OCI-LY3 (cell line): ENCODE measurements at regions not wholly inside any gene's neighbourhood (a gene's known extent, or its start where the extent isn't known, plus 50 kb on each side); places are given as distances from the start of the nearest gene placed in this dataset.

Source experiments
- H2AFZ ChIP-seq: fragments of 200-600, 300-600 bp; shearing (Covaris generic); 2 replicates; pipeline ENCODE4 v1.6.0; 2014; ENCODE audit warnings: antibody characterized with exemption, low read depth, low read length
- H3K27ac ChIP-seq: fragments of 200-600, 300-600 bp; sonication (generic); 2 replicates; pipeline ENCODE4 v1.5.1; 2014; ENCODE audit warnings: mild to moderate bottlenecking, low read length, moderate library complexity, mixed read lengths
- H3K27me3 ChIP-seq: fragments of 200-600, 300-600 bp; sonication (generic); 2 replicates; pipeline ENCODE4 v1.6.1; 2014; ENCODE audit warnings: low read depth, low read length, mixed read lengths
- H3K36me3 ChIP-seq: fragments of 200-600, 300-600 bp; sonication (generic); replicated peaks from 2 replicates; pipeline ENCODE3; 2014; ENCODE audit warnings: low read depth, low read length, mixed read lengths
- H3K4me1 ChIP-seq: fragments of 300-600, 200-600 bp; sonication (generic); 2 replicates; pipeline ENCODE4 v1.6.1; 2014; ENCODE audit warnings: low read length, mixed read lengths
- H3K4me2 ChIP-seq: fragments of 200-600, 300-600 bp; sonication (generic); 2 replicates; pipeline ENCODE4 v1.6.1; 2014; ENCODE audit warnings: low read length, mixed read lengths
- H3K4me3 ChIP-seq: fragments of 300-600, 200-600 bp; sonication (generic); 2 replicates; pipeline ENCODE4 v1.5.1; 2014; ENCODE audit warnings: antibody characterized with exemption, mild to moderate bottlenecking, low read length, moderate library complexity
- H3K79me2 ChIP-seq: fragments of 300-600, 200-600 bp; shearing (Covaris generic); 2 replicates; pipeline ENCODE4 v1.6.1; 2014; ENCODE audit warnings: mild to moderate bottlenecking, low read length, mixed read lengths
- H3K9ac ChIP-seq: fragments of 300-600, 200-600 bp; shearing (Covaris generic); 2 replicates; pipeline ENCODE4 v1.6.0; 2014; ENCODE audit warnings: mild to moderate bottlenecking, low read length, moderate library complexity
- H3K9me3 ChIP-seq: fragments of 200-600, 300-600 bp; shearing (Covaris generic); 2 replicates; pipeline ENCODE4 v1.6.1; 2014; ENCODE audit warnings: low read length, mixed read lengths; ENCODE audit not compliant: insufficient read depth
- H4K20me1 ChIP-seq: fragments of 200-600, 300-600 bp; sonication (generic); 2 replicates; pipeline ENCODE4 v1.6.1; 2016; ENCODE audit warnings: low read length, mixed read lengths; ENCODE audit not compliant: insufficient read depth
- EZH2phosphoT487 ChIP-seq: fragments of 200-600 bp; shearing (Covaris generic); IDR thresholded peaks from 2 replicates; pipeline ENCODE4 v1.6.1; 2018; ENCODE audit warnings: antibody characterized with exemption, mixed run types, low read depth
- TF ChIP-seq, protein P1 (sequence below): fragments of 200-600, 300-600 bp; sonication (generic); IDR thresholded peaks from 2 replicates; pipeline ENCODE4 v1.5.1; 2014; ENCODE audit warnings: antibody characterized with exemption, low read length, low read depth

- no peak overlapping the region for H3K27ac ChIP-seq
- H3K27me3 ChIP-seq: no peaks in the 10 kb centered on the region
- TF ChIP-seq EZH2phosphoT487: no peak
- TF ChIP-seq, protein P1, sequence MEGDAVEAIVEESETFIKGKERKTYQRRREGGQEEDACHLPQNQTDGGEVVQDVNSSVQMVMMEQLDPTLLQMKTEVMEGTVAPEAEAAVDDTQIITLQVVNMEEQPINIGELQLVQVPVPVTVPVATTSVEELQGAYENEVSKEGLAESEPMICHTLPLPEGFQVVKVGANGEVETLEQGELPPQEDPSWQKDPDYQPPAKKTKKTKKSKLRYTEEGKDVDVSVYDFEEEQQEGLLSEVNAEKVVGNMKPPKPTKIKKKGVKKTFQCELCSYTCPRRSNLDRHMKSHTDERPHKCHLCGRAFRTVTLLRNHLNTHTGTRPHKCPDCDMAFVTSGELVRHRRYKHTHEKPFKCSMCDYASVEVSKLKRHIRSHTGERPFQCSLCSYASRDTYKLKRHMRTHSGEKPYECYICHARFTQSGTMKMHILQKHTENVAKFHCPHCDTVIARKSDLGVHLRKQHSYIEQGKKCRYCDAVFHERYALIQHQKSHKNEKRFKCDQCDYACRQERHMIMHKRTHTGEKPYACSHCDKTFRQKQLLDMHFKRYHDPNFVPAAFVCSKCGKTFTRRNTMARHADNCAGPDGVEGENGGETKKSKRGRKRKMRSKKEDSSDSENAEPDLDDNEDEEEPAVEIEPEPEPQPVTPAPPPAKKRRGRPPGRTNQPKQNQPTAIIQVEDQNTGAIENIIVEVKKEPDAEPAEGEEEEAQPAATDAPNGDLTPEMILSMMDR: no peak
- H4K20me1 ChIP-seq: no peaks in the 10 kb centered on the region
- H3K9ac ChIP-seq: no peak overlapping the region
- no peaks in the 10 kb centered on the region for H3K9me3 ChIP-seq
- no peaks in the 10 kb centered on the region for H3K79me2 ChIP-seq
- no peak overlapping the region for H3K4me3 ChIP-seq
- no peak overlapping the region for H2AFZ ChIP-seq
- H3K4me2 ChIP-seq: no peak overlapping the region
- H3K36me3 ChIP-seq: no peaks in the 10 kb centered on the region
- H3K4me1 ChIP-seq: peaks cover 31% of the 10 kb centered on the region
These were observed 160.1 kb downstream of the NUAK1 start for GRCh38 chr12:105978686-105979085.

DNA sequence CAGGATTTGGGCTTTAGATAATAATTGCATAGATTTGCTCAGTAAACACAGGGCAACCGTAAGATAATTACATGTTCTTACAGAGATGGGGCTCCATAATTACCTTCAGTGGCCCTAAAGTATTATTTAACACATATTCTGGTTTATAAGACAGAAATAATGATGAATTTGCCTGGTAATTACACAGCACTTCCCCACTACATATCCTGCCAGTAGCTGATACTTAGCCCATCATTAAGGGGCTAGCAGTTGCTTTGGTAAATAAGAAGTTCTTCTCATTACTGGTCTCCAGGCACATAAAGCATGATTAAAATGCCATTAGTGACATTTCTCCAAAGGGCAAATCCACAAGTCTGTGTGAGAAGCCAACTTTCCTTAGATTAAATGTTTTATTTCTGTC lies 158.7 kb downstream of the NUAK1 start:
- no peaks in the 10 kb centered on the region for H3K36me3 ChIP-seq
- H3K4me1 ChIP-seq: peaks cover 32% of the 10 kb centered on the region
- no peaks in the 10 kb centered on the region for H3K27me3 ChIP-seq
- H3K4me3 ChIP-seq: no peak overlapping the region
- no peak for TF ChIP-seq EZH2phosphoT487
- TF ChIP-seq, protein P1: no peak
- H2AFZ ChIP-seq: no peak overlapping the region
- no peaks in the 10 kb centered on the region for H3K9me3 ChIP-seq
- H4K20me1 ChIP-seq: no peaks in the 10 kb centered on the region
- no peaks in the 10 kb centered on the region for H3K79me2 ChIP-seq
- no peak overlapping the region for H3K27ac ChIP-seq
- H3K9ac ChIP-seq: no peak overlapping the region
- no peak overlapping the region for H3K4me2 ChIP-seq

GRCh38 chr12:105980533-105980932 lies 158.2 kb downstream of the NUAK1 start:
- Histone ChIP-seq H2AFZ (no peak overlapping the region), H3K27me3 (no peaks in the 10 kb centered on the region), H3K4me2 (no peak overlapping the region), H3K4me1 (peaks cover 32% of the 10 kb centered on the region), H3K27ac (no peak overlapping the region), H3K9me3 (no peaks in the 10 kb centered on the region), H3K36me3 (no peaks in the 10 kb centered on the region), H3K4me3 (no peak overlapping the region), H4K20me1 (no peaks in the 10 kb centered on the region), H3K79me2 (no peaks in the 10 kb centered on the region), H3K9ac (no peak overlapping the region)
- TF ChIP-seq, protein P1: no peak
- TF ChIP-seq EZH2phosphoT487: no peak

DNA sequence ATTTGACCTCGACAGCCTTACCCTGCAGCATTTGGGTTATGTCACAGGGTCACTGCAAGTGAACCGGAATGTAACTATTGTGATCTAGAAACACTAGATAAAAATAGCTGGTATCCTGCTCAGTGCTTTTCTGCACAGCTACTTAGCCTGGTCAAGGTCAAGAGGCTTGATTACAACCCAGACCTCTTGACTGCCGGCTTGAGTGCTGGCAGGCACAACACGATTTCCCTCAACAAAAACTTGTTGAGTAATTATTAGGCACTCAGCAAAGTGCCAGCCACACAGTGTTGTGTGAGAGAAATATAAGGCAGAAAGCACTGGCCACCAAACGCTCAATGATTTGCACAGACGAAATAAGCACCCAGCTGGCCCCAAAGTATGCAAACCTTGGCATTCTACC lies 156.7 kb downstream of the NUAK1 start:
- H3K4me1 ChIP-seq: peaks cover 46% of the 10 kb centered on the region
- no peaks in the 10 kb centered on the region for H4K20me1 ChIP-seq
- no peak overlapping the region for H3K9ac ChIP-seq
- no peaks in the 10 kb centered on the region for H3K79me2 ChIP-seq
- H3K36me3 ChIP-seq: no peaks in the 10 kb centered on the region
- no peak overlapping the region for H3K4me3 ChIP-seq
- no peak overlapping the region for H3K4me2 ChIP-seq
- no peaks in the 10 kb centered on the region for H3K27me3 ChIP-seq
- no peak overlapping the region for H2AFZ ChIP-seq
- H3K27ac ChIP-seq: no peak overlapping the region
- H3K9me3 ChIP-seq: no peaks in the 10 kb centered on the region
- no peak for TF ChIP-seq EZH2phosphoT487
- TF ChIP-seq, protein P1: no peak
